ENCODE measurements at regions not wholly inside any gene's neighbourhood (a gene's known extent, or its start where the extent isn't known, plus 50 kb on each side); places are given as distances from the start of the nearest gene placed in this dataset.
"Not testable (repeated sequence)": the region's sequence is repeated elsewhere in the genome, so short reads cannot be mapped to it uniquely, and the experiment has no call there.

GRCh38 chr14:85873006-85873405 is 343.1 kb downstream of the FLRT2 start:
- DNase-seq (ENCODE audit: low read depth): no peak
- no peak for TF ChIP-seq CTCF (IDR thresholded peaks at IDR 0.05; ENCODE audit: low read depth, low read length, missing control alignments)

DNA sequence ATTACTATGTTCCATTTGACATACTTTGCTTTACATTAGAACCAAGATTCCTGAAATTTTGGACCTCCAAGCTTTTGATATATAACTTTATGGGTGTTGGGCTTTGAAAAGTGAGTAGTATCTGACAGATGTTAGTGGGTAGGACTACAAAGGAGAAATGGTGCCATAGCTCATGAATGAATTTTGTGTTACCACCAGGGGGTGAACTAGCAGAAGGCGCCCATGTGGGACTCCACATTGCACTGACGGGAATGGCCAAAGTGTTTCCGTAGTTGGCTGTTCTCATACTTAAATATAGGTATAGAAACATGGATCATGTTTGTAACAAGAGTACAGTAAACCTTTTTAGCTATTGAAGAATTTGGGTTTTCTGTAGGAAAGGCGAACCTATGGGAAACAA is 337.5 kb downstream of the FLRT2 start:
- H3K4me3 ChIP-seq (ENCODE audit: low read depth, low read length): no peak overlapping the region
- DNase-seq (ENCODE audit: low read depth): no peak
- no peak for TF ChIP-seq CTCF (IDR thresholded peaks at IDR 0.05; ENCODE audit: low read depth, low read length, missing control alignments)

More at GRCh38 chr14:85873006-85873405, 343.1 kb downstream of the FLRT2 start:
- no peak overlapping the region for H3K4me3 ChIP-seq (ENCODE audit: low read depth, low read length)

DNA sequence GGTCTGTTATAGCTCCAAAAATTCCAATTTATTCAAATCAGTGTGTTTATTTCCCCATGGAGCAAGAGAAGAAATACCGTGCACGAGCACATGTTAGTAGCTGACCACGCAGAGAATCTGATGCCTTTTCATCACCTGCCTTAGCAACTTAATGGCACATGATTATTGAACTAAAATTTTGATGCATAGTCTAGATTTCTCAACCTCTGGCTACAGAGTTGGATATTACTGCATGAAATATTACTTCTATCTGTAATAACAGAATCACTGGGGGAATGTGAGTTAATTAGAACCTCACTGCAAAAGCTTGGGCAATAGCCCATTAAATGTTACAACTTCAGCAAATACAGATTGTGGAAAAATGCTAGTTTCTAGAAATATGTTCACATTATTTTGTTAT is 335.8 kb downstream of the FLRT2 start:
- H3K4me3 ChIP-seq (ENCODE audit: low read depth, low read length): no peak overlapping the region
- no peak for DNase-seq (ENCODE audit: low read depth)
- TF ChIP-seq CTCF (IDR thresholded peaks at IDR 0.05; ENCODE audit: low read depth, low read length, missing control alignments): no peak

- TF ChIP-seq CTCF (IDR thresholded peaks at IDR 0.05; ENCODE audit: low read depth, low read length, missing control alignments): no peak
- no peak for DNase-seq (ENCODE audit: low read depth)
- no peak overlapping the region for H3K4me3 ChIP-seq (ENCODE audit: low read depth, low read length)
Observed at GRCh38 chr14:85858634-85859033, 328.7 kb downstream of the FLRT2 start.

DNA sequence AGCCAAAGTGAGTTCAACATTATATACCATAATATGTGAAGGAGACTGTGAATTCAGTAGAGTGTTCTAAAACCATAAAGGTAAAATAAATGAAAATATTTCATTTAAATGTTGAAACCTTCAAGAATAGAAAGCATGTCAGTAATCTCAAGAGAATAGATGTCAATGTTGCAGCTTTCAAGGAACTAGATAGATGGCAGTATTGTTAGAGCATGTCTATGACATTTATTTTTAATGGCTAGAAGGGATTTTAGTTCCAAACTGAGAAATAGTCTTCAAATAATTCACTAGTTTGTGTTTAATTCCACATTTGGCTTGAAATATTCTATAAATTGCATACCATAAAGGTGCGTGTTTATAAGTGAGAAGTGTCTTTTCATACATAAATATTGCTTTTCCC is 326.5 kb downstream of the FLRT2 start:
- H3K4me3 ChIP-seq (ENCODE audit: low read depth, low read length): no peak overlapping the region
- DNase-seq (ENCODE audit: low read depth): no peak
- TF ChIP-seq CTCF (IDR thresholded peaks at IDR 0.05; ENCODE audit: low read depth, low read length, missing control alignments): no peak

- no peak overlapping the region for H3K4me3 ChIP-seq (ENCODE audit: low read depth, low read length)
- no peak for TF ChIP-seq CTCF (IDR thresholded peaks at IDR 0.05; ENCODE audit: low read depth, low read length, missing control alignments)
- DNase-seq (ENCODE audit: low read depth): no peak
Observed at GRCh38 chr14:85853996-85854526, 324.1 kb downstream of the FLRT2 start.

DNA sequence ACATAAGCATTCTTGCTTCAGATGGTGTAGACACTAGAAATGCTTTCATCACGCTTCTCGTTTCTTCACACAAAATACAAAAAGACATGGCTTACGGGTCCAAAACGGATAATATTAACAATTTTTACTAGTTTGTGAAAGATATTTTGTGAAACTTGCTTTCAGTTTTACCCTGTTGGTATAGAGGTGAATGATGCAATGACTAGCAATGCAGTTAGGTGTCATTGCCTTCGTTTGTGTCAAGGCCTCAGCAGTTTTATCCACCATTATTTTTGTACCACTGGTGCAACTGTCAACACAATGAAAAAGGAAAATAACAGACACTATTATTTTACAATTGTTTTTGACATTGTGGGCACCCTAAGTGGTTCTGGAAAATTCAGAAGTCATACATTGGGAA is 323.0 kb downstream of the FLRT2 start:
- no peak for DNase-seq (ENCODE audit: low read depth)
- H3K4me3 ChIP-seq (ENCODE audit: low read depth, low read length): no peak overlapping the region
- TF ChIP-seq CTCF (IDR thresholded peaks at IDR 0.05; ENCODE audit: low read depth, low read length, missing control alignments): no peak

DNA sequence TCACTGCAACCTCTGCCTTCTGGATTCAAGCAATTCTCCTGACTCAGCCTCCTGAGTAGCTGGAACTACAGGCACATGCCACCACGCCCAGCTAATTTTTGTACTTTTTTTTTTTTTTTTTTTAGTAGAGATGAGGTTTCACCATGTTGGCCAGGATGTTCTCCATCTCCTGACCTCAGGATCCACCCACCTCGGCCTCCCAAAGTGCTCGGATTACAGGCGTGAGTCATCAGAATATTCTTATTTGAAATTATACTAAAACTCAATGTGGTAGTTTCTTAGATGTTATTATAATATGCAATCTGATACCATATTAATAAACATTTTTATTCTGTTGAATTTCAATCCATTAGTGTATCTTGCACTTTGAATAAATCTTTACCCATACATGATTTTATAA is 322.2 kb downstream of the FLRT2 start:
- H3K4me3 ChIP-seq (ENCODE audit: low read depth, low read length); DNase-seq (ENCODE audit: low read depth): not testable (repeated sequence)

- not testable (repeated sequence) for DNase-seq (ENCODE audit: low read depth); H3K4me3 ChIP-seq (ENCODE audit: low read depth, low read length)
Observed at GRCh38 chr14:85830549-85830948, 300.6 kb downstream of the FLRT2 start.

- DNase-seq (ENCODE audit: low read depth); H3K4me3 ChIP-seq (ENCODE audit: low read depth, low read length): not testable (repeated sequence)
Observed at GRCh38 chr14:85829601-85830000, 299.7 kb downstream of the FLRT2 start.
